ENCODE measurements at regions not wholly inside any gene's neighbourhood (a gene's known extent, or its start where the extent isn't known, plus 50 kb on each side); places are given as distances from the start of the nearest gene placed in this dataset.

- TF ChIP-seq MAZ (IDR thresholded peaks at IDR 0.05; ENCODE audit: borderline replicate concordance, low read depth, low read length) (no peak), CTCF (conservative IDR thresholded peaks at IDR 0.05; ENCODE audit: low read depth, low read length) (no peak), CHD1 (IDR thresholded peaks at IDR 0.05; ENCODE audit: low read depth, low read length) (no peak), POLR2A (IDR thresholded peaks at IDR 0.05; ENCODE audit: low read depth, low read length) (no peak), MXI1 (IDR thresholded peaks at IDR 0.05; ENCODE audit: borderline replicate concordance, low read depth, low read length) (no peak), RAD21 (IDR thresholded peaks at IDR 0.05; ENCODE audit: low read length) (no peak), USF2 (IDR thresholded peaks at IDR 0.05; ENCODE audit: low read depth, low read length) (no peak), RCOR1 (IDR thresholded peaks at IDR 0.05; ENCODE audit: insufficient replicate concordance, low read length) (no peak), BHLHE40 (IDR thresholded peaks at IDR 0.05; ENCODE audit: low read depth, low read length) (no peak), SMC3 (IDR thresholded peaks at IDR 0.05; ENCODE audit: low read depth, low read length) (no peak), ELK1 (IDR thresholded peaks at IDR 0.05; ENCODE audit: borderline replicate concordance, low read depth, low read length) (no peak)
Observed at GRCh38 chr4:64022560-64022959, 386.7 kb downstream of the TECRL start.

All from IMR-90 (cell line).